ENCODE measurements at regions not wholly inside any gene's neighbourhood (a gene's known extent, or its start where the extent isn't known, plus 50 kb on each side); places are given as distances from the start of the nearest gene placed in this dataset.
A peak's percentile ranks its signal among the peaks of the same experiment; 100 is the strongest.

GRCh38 chr21:19874521-19874920 is 1123.7 kb upstream of the NCAM2 start:
- DNase-seq = no peak

- no peak for DNase-seq
These were observed 1120.1 kb upstream of the NCAM2 start for GRCh38 chr21:19878133-19878532.

GRCh38 chr21:19899645-19900044 is 1098.6 kb upstream of the NCAM2 start:
- peak in 1 of 2 experiments; percentile 5 for DNase-seq

- peak in 1 of 2 experiments; percentile 15 for DNase-seq
These were observed 1098.1 kb upstream of the NCAM2 start for GRCh38 chr21:19900149-19900548.

GRCh38 chr21:19908390-19908789 is 1089.8 kb upstream of the NCAM2 start:
- no peak for DNase-seq

GRCh38 chr21:19914028-19914427 is 1084.2 kb upstream of the NCAM2 start:
- DNase-seq = no peak

- DNase-seq = no peak
These were observed 1077.0 kb upstream of the NCAM2 start for GRCh38 chr21:19921211-19921610.

- DNase-seq = no peak
These were observed 1076.1 kb upstream of the NCAM2 start for GRCh38 chr21:19922122-19922521.

GRCh38 chr21:19935467-19935866 is 1062.7 kb upstream of the NCAM2 start:
- no peak for DNase-seq

- DNase-seq = no peak
These were observed 1060.6 kb upstream of the NCAM2 start for GRCh38 chr21:19937619-19938018.

- no peak for DNase-seq
These were observed 1056.6 kb upstream of the NCAM2 start for GRCh38 chr21:19941626-19942025.

GRCh38 chr21:19950347-19950746 is 1047.9 kb upstream of the NCAM2 start:
- DNase-seq = no peak

GRCh38 chr21:19969156-19969555 is 1029.1 kb upstream of the NCAM2 start:
- no peak for DNase-seq

- DNase-seq = no peak
These were observed 1016.3 kb upstream of the NCAM2 start for GRCh38 chr21:19981938-19982337.

GRCh38 chr21:19986396-19986795 is 1011.8 kb upstream of the NCAM2 start:
- DNase-seq = no peak

- no peak for DNase-seq
These were observed 1010.5 kb upstream of the NCAM2 start for GRCh38 chr21:19987671-19988070.

- DNase-seq = no peak
These were observed 1005.7 kb upstream of the NCAM2 start for GRCh38 chr21:19992540-19992939.

- no peak for DNase-seq
These were observed 1004.9 kb upstream of the NCAM2 start for GRCh38 chr21:19993268-19993667.

GRCh38 chr21:19995253-19995652 is 1003.0 kb upstream of the NCAM2 start:
- no peak for DNase-seq

GRCh38 chr21:19998453-19998852 is 999.8 kb upstream of the NCAM2 start:
- DNase-seq = no peak

GRCh38 chr21:19999369-20000272 is 998.6 kb upstream of the NCAM2 start:
- DNase-seq = no peak

- DNase-seq = no peak
These were observed 993.8 kb upstream of the NCAM2 start for GRCh38 chr21:20004367-20004766.

- no peak for DNase-seq
These were observed 987.5 kb upstream of the NCAM2 start for GRCh38 chr21:20010691-20011200.

GRCh38 chr21:20013851-20014250 is 984.4 kb upstream of the NCAM2 start:
- no peak for DNase-seq

Data from NCI-H187 (cell line).